Activated naive CD8-positive, alpha-beta T cell treated with anti-CD3 and anti-CD28 coated beads, Interleukin-2, amount 10 ng/mL, durations not matched to agents 7 days and 5 days (primary cell): ENCODE measurements at regions not wholly inside any gene's neighbourhood (a gene's known extent, or its start where the extent isn't known, plus 50 kb on each side); places are given as distances from the start of the nearest gene placed in this dataset.

Experiments used
- ATAC-seq: fragments of 150-1000 bp; cut with Tn5 transposase; one replicate; pipeline ENCODE4 v1.10.0; 2021; ENCODE audit warnings: low read depth, moderate library complexity
- POLR2A ChIA-PET: fragments of 350-600 bp; sonication (Branson Sonifier 250); formaldehyde crosslinking; loops from one replicate; lab custom pipeline; 2021; ENCODE audit warnings: antibody characterized with exemption; lab: Charles Lee
- DNase-seq: peaks from one replicate; pipeline ENCODE4 v3.0.0; 2021
- H3K27ac Mint-ChIP-seq: one replicate; pipeline ENCODE4 v1.8.0; 2022; ENCODE audit warnings: mild to moderate bottlenecking, mixed read lengths
- H3K27me3 Mint-ChIP-seq: one replicate; pipeline ENCODE4 v1.8.0; 2022; ENCODE audit warnings: mild to moderate bottlenecking, moderate library complexity, mixed read lengths
- H3K36me3 Mint-ChIP-seq: one replicate; pipeline ENCODE4 v1.8.0; 2021; ENCODE audit warnings: mild to moderate bottlenecking, mixed read lengths
- H3K4me1 Mint-ChIP-seq: one replicate; pipeline ENCODE4 v1.8.0; 2021; ENCODE audit warnings: mixed read lengths
- H3K4me3 Mint-ChIP-seq: one replicate; pipeline ENCODE4 v1.8.0; 2022; ENCODE audit warnings: mild to moderate bottlenecking, moderate library complexity, mixed read lengths
- H3K9me3 Mint-ChIP-seq: one replicate; pipeline ENCODE4 v1.8.0; 2021; ENCODE audit warnings: mixed read lengths

- Mint-ChIP-seq H3K27ac (no peak overlapping the region), H3K36me3 (no peaks in the 10 kb centered on the region), H3K9me3 (no peaks in the 10 kb centered on the region), H3K4me1 (no peaks in the 10 kb centered on the region), H3K4me3 (no peak overlapping the region), H3K27me3 (peaks cover 11% of the 10 kb centered on the region)
- POLR2A ChIA-PET, result no interaction called here
- no peak for ATAC-seq
- DNase-seq, result no peak
These were observed 313.1 kb downstream of the LRFN2 start for GRCh38 chr6:40274058-40274457.

GRCh38 chr6:40268614-40269013 lies 318.6 kb downstream of the LRFN2 start:
- ATAC-seq (no peak), DNase-seq (no peak)
- POLR2A ChIA-PET, result no interaction called here
- Mint-ChIP-seq H3K9me3 (no peaks in the 10 kb centered on the region), H3K27me3 (peaks cover 17% of the 10 kb centered on the region), H3K27ac (no peak overlapping the region), H3K4me1 (no peaks in the 10 kb centered on the region), H3K36me3 (no peaks in the 10 kb centered on the region), H3K4me3 (no peak overlapping the region)

GRCh38 chr6:40268166-40268565 lies 319.0 kb downstream of the LRFN2 start:
- Mint-ChIP-seq H3K27me3 (peaks cover 15% of the 10 kb centered on the region), H3K9me3 (no peaks in the 10 kb centered on the region), H3K27ac (no peak overlapping the region), H3K4me3 (no peak overlapping the region), H3K4me1 (no peaks in the 10 kb centered on the region), H3K36me3 (no peaks in the 10 kb centered on the region)
- POLR2A ChIA-PET, result no interaction called here
- ATAC-seq, result no peak
- no peak for DNase-seq

- no peaks in the 10 kb centered on the region for H3K36me3 Mint-ChIP-seq
- peaks cover 6% of the 10 kb centered on the region for H3K27me3 Mint-ChIP-seq
- H3K9me3 Mint-ChIP-seq, result no peaks in the 10 kb centered on the region
- POLR2A ChIA-PET, result no interaction called here
- no peak overlapping the region for H3K27ac Mint-ChIP-seq
- H3K4me3 Mint-ChIP-seq, result no peak overlapping the region
- H3K4me1 Mint-ChIP-seq, result no peaks in the 10 kb centered on the region
- DNase-seq, result no peak
- no peak for ATAC-seq
These were observed 321.5 kb downstream of the LRFN2 start for GRCh38 chr6:40265615-40266014.

- POLR2A ChIA-PET, result no interaction called here
- H3K4me1 Mint-ChIP-seq, result no peaks in the 10 kb centered on the region
- peaks cover 6% of the 10 kb centered on the region for H3K27me3 Mint-ChIP-seq
- no peak overlapping the region for H3K27ac Mint-ChIP-seq
- DNase-seq (no peak), ATAC-seq (no peak)
- H3K36me3 Mint-ChIP-seq, result no peaks in the 10 kb centered on the region
- H3K4me3 Mint-ChIP-seq, result no peak overlapping the region
- peaks cover 1% of the 10 kb centered on the region for H3K9me3 Mint-ChIP-seq
These were observed 323.2 kb downstream of the LRFN2 start for GRCh38 chr6:40263970-40264369.

GRCh38 chr6:40262363-40262762 lies 324.8 kb downstream of the LRFN2 start:
- Mint-ChIP-seq H3K4me1 (no peaks in the 10 kb centered on the region), H3K4me3 (no peak overlapping the region), H3K36me3 (no peaks in the 10 kb centered on the region), H3K27me3 (peaks cover 9% of the 10 kb centered on the region), H3K9me3 (peaks cover 1% of the 10 kb centered on the region), H3K27ac (no peak overlapping the region)
- DNase-seq (no peak), ATAC-seq (no peak)
- POLR2A ChIA-PET, result no interaction called here

GRCh38 chr6:40258531-40258930 lies 324.3 kb upstream of the MOCS1 start:
- Mint-ChIP-seq H3K27ac (no peak overlapping the region), H3K9me3 (peaks cover 1% of the 10 kb centered on the region), H3K27me3 (peaks cover 16% of the 10 kb centered on the region), H3K36me3 (no peaks in the 10 kb centered on the region), H3K4me3 (no peak overlapping the region), H3K4me1 (no peaks in the 10 kb centered on the region)
- DNase-seq (no peak), ATAC-seq (no peak)
- POLR2A ChIA-PET, result no interaction called here

- Mint-ChIP-seq H3K27ac (no peak overlapping the region), H3K4me1 (no peaks in the 10 kb centered on the region), H3K4me3 (no peak overlapping the region), H3K36me3 (no peaks in the 10 kb centered on the region), H3K27me3 (peaks cover 16% of the 10 kb centered on the region), H3K9me3 (peaks cover 1% of the 10 kb centered on the region)
- ATAC-seq (no peak), DNase-seq (no peak)
- POLR2A ChIA-PET, result no interaction called here
These were observed 322.6 kb upstream of the MOCS1 start for GRCh38 chr6:40256831-40257230.

GRCh38 chr6:40256224-40256623 lies 322.0 kb upstream of the MOCS1 start:
- DNase-seq (no peak), ATAC-seq (no peak)
- POLR2A ChIA-PET, result no interaction called here
- H3K27ac Mint-ChIP-seq, result no peak overlapping the region
- no peaks in the 10 kb centered on the region for H3K4me1 Mint-ChIP-seq
- no peaks in the 10 kb centered on the region for H3K36me3 Mint-ChIP-seq
- no peak overlapping the region for H3K4me3 Mint-ChIP-seq
- H3K9me3 Mint-ChIP-seq, result peaks cover 1% of the 10 kb centered on the region
- H3K27me3 Mint-ChIP-seq, result peaks cover 16% of the 10 kb centered on the region

- H3K9me3 Mint-ChIP-seq, result no peaks in the 10 kb centered on the region
- no peak overlapping the region for H3K27ac Mint-ChIP-seq
- POLR2A ChIA-PET, result no interaction called here
- H3K4me3 Mint-ChIP-seq, result no peak overlapping the region
- H3K27me3 Mint-ChIP-seq, result peaks cover 18% of the 10 kb centered on the region
- ATAC-seq (no peak), DNase-seq (no peak)
- H3K36me3 Mint-ChIP-seq, result no peaks in the 10 kb centered on the region
- no peaks in the 10 kb centered on the region for H3K4me1 Mint-ChIP-seq
These were observed 319.2 kb upstream of the MOCS1 start for GRCh38 chr6:40253420-40253819.

GRCh38 chr6:40252531-40253258 lies 318.4 kb upstream of the MOCS1 start:
- Mint-ChIP-seq H3K27ac (no peak overlapping the region), H3K4me1 (no peaks in the 10 kb centered on the region), H3K27me3 (peaks cover 17% of the 10 kb centered on the region), H3K36me3 (no peaks in the 10 kb centered on the region), H3K9me3 (no peaks in the 10 kb centered on the region), H3K4me3 (no peak overlapping the region)
- DNase-seq (no peak), ATAC-seq (no peak)
- POLR2A ChIA-PET, result no interaction called here

- Mint-ChIP-seq H3K4me3 (no peak overlapping the region), H3K27ac (no peak overlapping the region)
- POLR2A ChIA-PET, result no interaction called here
These were observed 317.5 kb upstream of the MOCS1 start for GRCh38 chr6:40251637-40252300.

GRCh38 chr6:40249935-40250334 lies 315.7 kb upstream of the MOCS1 start:
- ATAC-seq (no peak), DNase-seq (no peak)
- POLR2A ChIA-PET, result no interaction called here
- Mint-ChIP-seq H3K4me1 (no peaks in the 10 kb centered on the region), H3K36me3 (no peaks in the 10 kb centered on the region), H3K27me3 (peaks cover 5% of the 10 kb centered on the region), H3K9me3 (no peaks in the 10 kb centered on the region), H3K4me3 (no peak overlapping the region), H3K27ac (no peak overlapping the region)

More at GRCh38 chr6:40251637-40252300, 317.5 kb upstream of the MOCS1 start:
- no peaks in the 10 kb centered on the region for H3K4me1 Mint-ChIP-seq
- H3K27me3 Mint-ChIP-seq, result peaks cover 13% of the 10 kb centered on the region
- H3K9me3 Mint-ChIP-seq, result no peaks in the 10 kb centered on the region
- ATAC-seq (no peak), DNase-seq (no peak)
- no peaks in the 10 kb centered on the region for H3K36me3 Mint-ChIP-seq

- Mint-ChIP-seq H3K27ac (no peak overlapping the region), H3K36me3 (no peaks in the 10 kb centered on the region), H3K27me3 (peaks cover 5% of the 10 kb centered on the region), H3K4me1 (no peaks in the 10 kb centered on the region), H3K4me3 (no peak overlapping the region), H3K9me3 (no peaks in the 10 kb centered on the region)
- no peak for ATAC-seq
- POLR2A ChIA-PET, result no interaction called here
- no peak for DNase-seq
These were observed 313.4 kb upstream of the MOCS1 start for GRCh38 chr6:40247516-40248115.
